Uterus (tissue), 2 donors: ENCODE measurements at regions not wholly inside any gene's neighbourhood (a gene's known extent, or its start where the extent isn't known, plus 50 kb on each side); places are given as distances from the start of the nearest gene placed in this dataset.

Experiments
- CTCF ChIP-seq, 4 experiments: fragments of 200-600 bp in 2 of 4; fragments of 450-650 bp in 2 of 4; sonication (generic) in 2 of 4; IDR thresholded peaks; one replicate each; pipeline ENCODE4 v1.5.1; 2016 to 2019; ENCODE audit warnings: antibody characterized with exemption in 4 of 4, mild to moderate bottlenecking in 2 of 4, moderate library complexity in 1 of 4
- POLR2A ChIP-seq, 2 donors: fragments of 450-650 bp; IDR thresholded peaks; one replicate each; pipeline ENCODE4 v1.6.1; 2016; ENCODE audit warnings: antibody characterized with exemption in 2 of 2, mild to moderate bottlenecking in 1 of 2, moderate library complexity in 1 of 2

GRCh38 chr5:104513640-104514072, 951.1 kb upstream of the NUDT12 start:
- TF ChIP-seq POLR2A (IDR thresholded peaks at IDR 0.05) (no peak), CTCF (IDR thresholded peaks at IDR 0.05) (no peak)
